ACC112 (cell line): ENCODE measurements at regions not wholly inside any gene's neighbourhood (a gene's known extent, or its start where the extent isn't known, plus 50 kb on each side); places are given as distances from the start of the nearest gene placed in this dataset.

Source experiments
- H2AFZ ChIP-seq: fragments of 200-600 bp; sonication (generic); one replicate; pipeline ENCODE4 v1.6.0; 2017; ENCODE audit warnings: antibody characterized with exemption, low read length; ENCODE audit not compliant: unreplicated experiment
- H3K27ac ChIP-seq: fragments of 200-600 bp; sonication (generic); 2 replicates; pipeline ENCODE4 v1.5.1; 2014; ENCODE audit warnings: low read depth, mild to moderate bottlenecking, antibody characterized with exemption, low read length, moderate library complexity
- H3K27me3 ChIP-seq: fragments of 200-600 bp; sonication (generic); 2 replicates; pipeline ENCODE4 v1.6.1; 2014; ENCODE audit warnings: mild to moderate bottlenecking, antibody characterized with exemption, low read length, moderate library complexity, mixed read lengths; ENCODE audit not compliant: insufficient read depth
- H3K36me3 ChIP-seq: fragments of 200-600 bp; sonication (generic); 2 replicates; pipeline ENCODE4 v1.6.1; 2016; ENCODE audit warnings: mild to moderate bottlenecking, antibody characterized with exemption, low read length, moderate library complexity, mixed read lengths; ENCODE audit not compliant: insufficient read depth
- H3K4me1 ChIP-seq: fragments of 200-600 bp; sonication (generic); one replicate; pipeline ENCODE4 v1.6.1; 2016; ENCODE audit warnings: low read length, mixed read lengths; ENCODE audit not compliant: insufficient read depth, unreplicated experiment, control insufficient read depth
- H3K4me3 ChIP-seq: fragments of 200-600 bp; sonication (generic); 2 replicates; pipeline ENCODE4 v1.5.1; 2014; ENCODE audit warnings: mild to moderate bottlenecking, low read depth, low read length
- H3K79me2 ChIP-seq: fragments of 200-600 bp; sonication (generic); one replicate; pipeline ENCODE4 v1.6.0; 2016; ENCODE audit warnings: low read length; ENCODE audit not compliant: control insufficient read depth, unreplicated experiment, insufficient read depth

GRCh38 chr12:84201976-84202375 is 710.6 kb downstream of the SLC6A15 start:
- H3K36me3 ChIP-seq, result no peaks in the 10 kb centered on the region
- H3K4me3 ChIP-seq, result no peak overlapping the region
- H3K4me1 ChIP-seq, result no peaks in the 10 kb centered on the region
- no peak overlapping the region for H2AFZ ChIP-seq
- no peaks in the 10 kb centered on the region for H3K79me2 ChIP-seq
- H3K27ac ChIP-seq, result no peak overlapping the region
- no peaks in the 10 kb centered on the region for H3K27me3 ChIP-seq

- H3K36me3 ChIP-seq, result no peaks in the 10 kb centered on the region
- H3K79me2 ChIP-seq, result no peaks in the 10 kb centered on the region
- no peaks in the 10 kb centered on the region for H3K4me1 ChIP-seq
- H3K4me3 ChIP-seq, result no peak overlapping the region
- no peaks in the 10 kb centered on the region for H3K27me3 ChIP-seq
- H3K27ac ChIP-seq, result no peak overlapping the region
- no peak overlapping the region for H2AFZ ChIP-seq
Observed at GRCh38 chr12:84198294-84198946, 714.2 kb downstream of the SLC6A15 start.

- Histone ChIP-seq H3K27ac (no peak overlapping the region), H3K79me2 (no peaks in the 10 kb centered on the region), H3K4me3 (no peak overlapping the region), H3K36me3 (no peaks in the 10 kb centered on the region), H3K4me1 (no peaks in the 10 kb centered on the region), H3K27me3 (no peaks in the 10 kb centered on the region), H2AFZ (no peak overlapping the region)
Observed at GRCh38 chr12:84191779-84192178, 720.8 kb downstream of the SLC6A15 start.

GRCh38 chr12:84186433-84186832 is 726.2 kb downstream of the SLC6A15 start:
- H2AFZ ChIP-seq, result no peak overlapping the region
- no peak overlapping the region for H3K4me3 ChIP-seq
- H3K79me2 ChIP-seq, result no peaks in the 10 kb centered on the region
- H3K27me3 ChIP-seq, result no peaks in the 10 kb centered on the region
- H3K4me1 ChIP-seq, result no peaks in the 10 kb centered on the region
- no peaks in the 10 kb centered on the region for H3K36me3 ChIP-seq
- no peak overlapping the region for H3K27ac ChIP-seq

- Histone ChIP-seq H3K27ac (no peak overlapping the region), H2AFZ (no peak overlapping the region), H3K79me2 (no peaks in the 10 kb centered on the region), H3K27me3 (no peaks in the 10 kb centered on the region), H3K36me3 (no peaks in the 10 kb centered on the region), H3K4me1 (no peaks in the 10 kb centered on the region), H3K4me3 (no peak overlapping the region)
Observed at GRCh38 chr12:84183576-84183975, 729.0 kb downstream of the SLC6A15 start.

GRCh38 chr12:84174115-84174514 is 738.5 kb downstream of the SLC6A15 start:
- no peaks in the 10 kb centered on the region for H3K4me1 ChIP-seq
- no peak overlapping the region for H3K27ac ChIP-seq
- H2AFZ ChIP-seq, result no peak overlapping the region

GRCh38 chr12:84172823-84173424 is 739.7 kb downstream of the SLC6A15 start:
- no peaks in the 10 kb centered on the region for H3K79me2 ChIP-seq
- H3K27ac ChIP-seq, result no peak overlapping the region
- no peak overlapping the region for H3K4me3 ChIP-seq
- H3K4me1 ChIP-seq, result no peaks in the 10 kb centered on the region
- no peaks in the 10 kb centered on the region for H3K36me3 ChIP-seq
- no peak overlapping the region for H2AFZ ChIP-seq
- H3K27me3 ChIP-seq, result no peaks in the 10 kb centered on the region

More at GRCh38 chr12:84174115-84174514, 738.5 kb downstream of the SLC6A15 start:
- Histone ChIP-seq H3K27me3 (no peaks in the 10 kb centered on the region), H3K36me3 (no peaks in the 10 kb centered on the region), H3K4me3 (no peak overlapping the region), H3K79me2 (no peaks in the 10 kb centered on the region)

GRCh38 chr12:84166812-84167211 is 745.8 kb downstream of the SLC6A15 start:
- Histone ChIP-seq H3K36me3 (no peaks in the 10 kb centered on the region), H3K4me1 (no peaks in the 10 kb centered on the region), H3K79me2 (no peaks in the 10 kb centered on the region), H2AFZ (no peak overlapping the region), H3K27me3 (no peaks in the 10 kb centered on the region), H3K4me3 (no peak overlapping the region), H3K27ac (no peak overlapping the region)

GRCh38 chr12:84165998-84166571 is 746.5 kb downstream of the SLC6A15 start:
- Histone ChIP-seq H3K27me3 (no peaks in the 10 kb centered on the region), H3K4me1 (no peaks in the 10 kb centered on the region), H2AFZ (no peak overlapping the region)

GRCh38 chr12:84161296-84161695 is 751.3 kb downstream of the SLC6A15 start:
- H3K79me2 ChIP-seq, result no peaks in the 10 kb centered on the region
- H3K27ac ChIP-seq, result no peak overlapping the region
- H3K36me3 ChIP-seq, result no peaks in the 10 kb centered on the region
- no peak overlapping the region for H3K4me3 ChIP-seq
- H2AFZ ChIP-seq, result peak overlapping the region; percentile 25
- no peaks in the 10 kb centered on the region for H3K27me3 ChIP-seq
- H3K4me1 ChIP-seq, result no peaks in the 10 kb centered on the region

More at GRCh38 chr12:84165998-84166571, 746.5 kb downstream of the SLC6A15 start:
- H3K79me2 ChIP-seq, result no peaks in the 10 kb centered on the region
- H3K4me3 ChIP-seq, result no peak overlapping the region
- H3K36me3 ChIP-seq, result no peaks in the 10 kb centered on the region
- no peak overlapping the region for H3K27ac ChIP-seq

- Histone ChIP-seq H3K79me2 (no peaks in the 10 kb centered on the region), H3K4me3 (no peak overlapping the region), H3K4me1 (no peaks in the 10 kb centered on the region), H3K27ac (no peak overlapping the region), H3K27me3 (no peaks in the 10 kb centered on the region), H2AFZ (no peak overlapping the region), H3K36me3 (no peaks in the 10 kb centered on the region)
Observed at GRCh38 chr12:84159260-84159659, 753.3 kb downstream of the SLC6A15 start.
